Mucosa of descending colon (tissue), 3 donors: ENCODE measurements at regions not wholly inside any gene's neighbourhood (a gene's known extent, or its start where the extent isn't known, plus 50 kb on each side); places are given as distances from the start of the nearest gene placed in this dataset.

Source experiments
- ATAC-seq: fragments of 200-7000 bp; cut with Tn5 transposase; one replicate; pipeline ENCODE4 v1.9.1; 2020; ENCODE audit warnings: mild to moderate bottlenecking, moderate library complexity
- DNase-seq, 3 donors: peaks; one replicate each; pipeline ENCODE4 v3.0.0-alpha.2; 2020
- H3K36me3 ChIP-seq: fragments of 200-600 bp; one replicate; pipeline ENCODE4 v1.8.0; 2021; ENCODE audit warnings: low read depth, mild to moderate bottlenecking
- H3K4me1 ChIP-seq: fragments of 200-600 bp; one replicate; pipeline ENCODE4 v1.8.0; 2021; ENCODE audit warnings: low read depth, mild to moderate bottlenecking
- H3K4me3 ChIP-seq: fragments of 200-600 bp; one replicate; pipeline ENCODE4 v1.8.0; 2021; ENCODE audit warnings: mild to moderate bottlenecking
- H3K9me3 ChIP-seq: fragments of 200-600 bp; one replicate; pipeline ENCODE4 v1.8.0; 2021; ENCODE audit warnings: mild to moderate bottlenecking
- CTCF ChIP-seq: fragments of 200-600 bp; IDR thresholded peaks from one replicate; pipeline ENCODE4 v1.8.0; 2022; ENCODE audit warnings: antibody characterized with exemption, mild to moderate bottlenecking
- intact Hi-C, 2 donors: fragments of 100-400 bp; cut with DNase I in 1 of 2; cut with micrococcal nuclease in 1 of 2; formaldehyde crosslinking; loops; one replicate each; pipeline versions ENCODE4 v1.11.0 to v1.11.1; 2022; cut with DNase I, micrococcal nuclease
- donor health status: DM: no; HTN: no; CAD: no; lungs with moderate emphysema.
- donor health status: DM: no; HTN: no; CAD: no.
- donor health status: DM: no; HTN: yes; CAD: no.

GRCh38 chr6:145275019-145275418, 460.3 kb downstream of the EPM2A start:
- no peak for DNase-seq
- no peaks in the 10 kb centered on the region for H3K36me3 ChIP-seq
- no peak for TF ChIP-seq CTCF
- H3K4me1 ChIP-seq = peaks cover 3% of the 10 kb centered on the region
- intact Hi-C loops = no loop called here
- H3K9me3 ChIP-seq = no peaks in the 10 kb centered on the region
- no peak overlapping the region for H3K4me3 ChIP-seq
- ATAC-seq = no peak

GRCh38 chr6:145275787-145276186, 459.5 kb downstream of the EPM2A start:
- peaks cover 3% of the 10 kb centered on the region for H3K4me1 ChIP-seq
- intact Hi-C loops = no loop called here
- ATAC-seq (no peak), DNase-seq (no peak)
- no peak for TF ChIP-seq CTCF
- H3K36me3 ChIP-seq = no peaks in the 10 kb centered on the region
- no peaks in the 10 kb centered on the region for H3K9me3 ChIP-seq
- no peak overlapping the region for H3K4me3 ChIP-seq

- intact Hi-C loops = no loop called here
- H3K36me3 ChIP-seq = no peaks in the 10 kb centered on the region
- no peak for TF ChIP-seq CTCF
- ATAC-seq (no peak), DNase-seq (no peak)
- H3K4me3 ChIP-seq = no peak overlapping the region
- H3K9me3 ChIP-seq = no peaks in the 10 kb centered on the region
- H3K4me1 ChIP-seq = no peaks in the 10 kb centered on the region
Observed at GRCh38 chr6:145276756-145277155, 458.6 kb downstream of the EPM2A start.

- TF ChIP-seq CTCF = no peak
- H3K36me3 ChIP-seq = no peaks in the 10 kb centered on the region
- no peak for ATAC-seq
- intact Hi-C loops = no loop called here
- DNase-seq = no peak
- no peaks in the 10 kb centered on the region for H3K9me3 ChIP-seq
- H3K4me1 ChIP-seq = no peaks in the 10 kb centered on the region
- no peak overlapping the region for H3K4me3 ChIP-seq
Observed at GRCh38 chr6:145277358-145278086, 457.8 kb downstream of the EPM2A start.

- Histone ChIP-seq H3K9me3 (no peaks in the 10 kb centered on the region), H3K4me1 (no peaks in the 10 kb centered on the region), H3K36me3 (no peaks in the 10 kb centered on the region), H3K4me3 (no peak overlapping the region)
- ATAC-seq (no peak), DNase-seq (no peak)
- intact Hi-C loops = no loop called here
- no peak for TF ChIP-seq CTCF
Observed at GRCh38 chr6:145278163-145278807, 457.0 kb downstream of the EPM2A start.
